SU-DHL-6 (cell line): ENCODE measurements at regions not wholly inside any gene's neighbourhood (a gene's known extent, or its start where the extent isn't known, plus 50 kb on each side); places are given as distances from the start of the nearest gene placed in this dataset.

ENCODE experiments used
- CTCF ChIP-seq: fragments of 200-600 bp; sonication (generic); IDR thresholded peaks from one replicate; pipeline ENCODE4 v1.5.1; 2017; ENCODE audit warnings: antibody characterized with exemption, mild to moderate bottlenecking, low read length, moderate library complexity; ENCODE audit not compliant: insufficient read depth, poor library complexity, severe bottlenecking
- EZH2phosphoT487 ChIP-seq: fragments of 200-600 bp; sonication (generic), shearing (Covaris generic); conservative IDR thresholded peaks from 2 replicates; pipeline ENCODE4 v1.6.1; 2018; ENCODE audit warnings: mild to moderate bottlenecking, antibody characterized with exemption, low read length, moderate library complexity, mixed read lengths

DNA sequence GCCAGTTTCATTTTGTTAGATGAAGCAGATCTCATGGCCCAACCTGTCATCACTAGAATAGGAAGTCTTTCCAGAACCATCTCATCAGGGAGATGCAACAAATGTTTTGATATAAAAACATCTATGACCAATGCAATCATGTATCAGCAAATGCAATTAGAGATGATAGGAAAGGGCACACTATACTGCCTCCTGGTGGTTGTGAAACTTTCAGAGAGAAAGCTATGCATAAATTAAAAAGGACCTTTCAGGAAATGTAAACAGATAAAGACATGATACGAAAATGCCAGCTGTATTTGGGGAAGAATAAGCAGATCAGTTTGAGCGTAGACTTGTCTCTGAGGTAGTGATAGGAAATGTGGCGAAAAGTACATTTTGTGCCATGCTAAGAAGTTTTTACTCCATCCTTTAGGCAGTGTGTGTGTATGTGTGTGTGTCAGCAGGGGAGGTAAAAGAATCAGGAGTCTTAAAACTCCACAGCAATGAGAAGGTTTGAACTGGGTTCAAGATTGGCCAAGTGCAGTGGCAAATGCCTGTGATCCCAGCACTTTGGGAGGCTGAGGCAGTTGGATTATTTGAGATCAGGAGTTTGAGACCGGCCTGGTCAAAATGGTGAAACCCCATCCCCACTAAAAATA lies 479.3 kb downstream of the CPS1 start:
- TF ChIP-seq CTCF = peak; percentile 60
- TF ChIP-seq EZH2phosphoT487 = no peak
